Endothelial cell of umbilical vein (primary cell): ENCODE measurements at regions not wholly inside any gene's neighbourhood (a gene's known extent, or its start where the extent isn't known, plus 50 kb on each side); places are given as distances from the start of the nearest gene placed in this dataset.

ENCODE experiments used
- BruUV-seq: library from RNA; stranded (reverse); fragments of 400-500 nt; replicated peaks from 2 replicates; lab custom pipeline; 2021; lab: Mats Ljungman, UMichigan
- CTCF ChIA-PET: fragments of 300-600, 350-600 bp; sonication (Branson Sonifier 250); formaldehyde crosslinking; loops from one replicate; lab custom pipeline; 2021; ENCODE audit warnings: antibody characterized with exemption, inconsistent platforms; lab: Charles Lee
- POLR2A ChIA-PET: fragments of 300-600, 350-600 bp; sonication (Branson Sonifier 250); formaldehyde crosslinking; loops from one replicate; lab custom pipeline; 2021; ENCODE audit warnings: antibody characterized with exemption, inconsistent platforms; lab: Charles Lee
- DNase-seq: peaks from one replicate; pipeline ENCODE4 v3.0.0-alpha.2; 2011; ENCODE audit warnings: low read depth, low spot score
- FAIRE-seq: peaks from 2 replicates; lab custom pipeline; 2011; peaks lifted over from hg19 to GRCh38; lab: Jason Lieb, UNC
- H2AFZ ChIP-seq: 2 replicates; pipeline ENCODE4 v1.6.0; 2012; ENCODE audit warnings: low read depth, low read length, control low read depth, inconsistent platforms
- H3K27ac ChIP-seq: 2 replicates; pipeline ENCODE4 v1.5.1; 2011; ENCODE audit warnings: low read depth, mild to moderate bottlenecking, control low read depth, low read length, moderate library complexity; ENCODE audit not compliant: insufficient read depth
- H3K27me3 ChIP-seq, 2 experiments: 2 replicates each; pipeline versions ENCODE4 v1.6.0 to v1.6.1; 2011; ENCODE audit warnings: low read length in 2 of 2, mixed read lengths in 1 of 2; ENCODE audit not compliant: control insufficient read depth in 2 of 2, insufficient read depth in 2 of 2
- H3K36me3 ChIP-seq, 2 experiments: 2 replicates in 1 of 2; 3 replicates in 1 of 2; pipeline ENCODE4 v1.5.1; 2011; ENCODE audit warnings: low read length in 2 of 2, mild to moderate bottlenecking in 1 of 2, moderate library complexity in 1 of 2; ENCODE audit not compliant: control insufficient read depth in 2 of 2, insufficient read depth in 2 of 2; ENCODE audit errors: extremely low read depth in 1 of 2
- H3K4me1 ChIP-seq: 3 replicates; pipeline ENCODE4 v1.5.1; 2011; ENCODE audit warnings: mild to moderate bottlenecking, low read length; ENCODE audit not compliant: control insufficient read depth, insufficient read depth; ENCODE audit errors: extremely low read depth
- H3K4me2 ChIP-seq: 2 replicates; pipeline ENCODE4 v1.6.1; 2011; ENCODE audit warnings: low read length, control low read depth, mixed read lengths; ENCODE audit not compliant: insufficient read depth
- H3K4me3 ChIP-seq, 3 experiments: fragments of 200-600 bp in 1 of 3; sonication (generic), shearing (Covaris generic) in 1 of 3; replicated peaks in 1 of 3; 2 replicates each; pipeline ENCODE4 v1.5.1; 2011 to 2016; ENCODE audit warnings: control low read depth in 3 of 3, low read length in 3 of 3, mild to moderate bottlenecking in 2 of 3, inconsistent platforms in 1 of 3, low read depth in 1 of 3, moderate library complexity in 1 of 3; ENCODE audit not compliant: insufficient read depth in 1 of 3
- H3K79me2 ChIP-seq: 2 replicates; pipeline ENCODE4 v1.6.0; 2012; ENCODE audit warnings: low read length, inconsistent platforms; ENCODE audit not compliant: control insufficient read depth, insufficient read depth
- H3K9ac ChIP-seq: replicated peaks from 2 replicates; pipeline ENCODE3; 2011; ENCODE audit warnings: low read length, control low read depth; ENCODE audit not compliant: insufficient read depth; ENCODE audit errors: extremely low read depth
- H3K9me1 ChIP-seq: replicated peaks from 3 replicates; pipeline ENCODE4 v1.6.0; 2011; ENCODE audit warnings: mild to moderate bottlenecking, low read length; ENCODE audit not compliant: control insufficient read depth, insufficient read depth; ENCODE audit errors: extremely low read depth
- H3K9me3 ChIP-seq: replicated peaks from 2 replicates; pipeline ENCODE4 v1.5.1; 2012; ENCODE audit warnings: low read length, inconsistent platforms; ENCODE audit not compliant: control insufficient read depth, insufficient read depth
- H4K20me1 ChIP-seq: replicated peaks from 2 replicates; pipeline ENCODE3; 2011; ENCODE audit warnings: mild to moderate bottlenecking, low read length; ENCODE audit not compliant: control insufficient read depth, insufficient read depth; ENCODE audit errors: extremely low read depth
- CTCF ChIP-seq, 2 donors: IDR thresholded peaks; 1 replicate in 1 of 2; 2 replicates in 1 of 2; pipeline ENCODE4 v1.5.1; 2011; ENCODE audit warnings: low read length in 2 of 2, mild to moderate bottlenecking in 2 of 2, moderate library complexity in 2 of 2, control low read depth in 1 of 2, inconsistent platforms in 1 of 2, low read depth in 1 of 2; ENCODE audit not compliant: insufficient read depth in 1 of 2; ENCODE audit errors: extremely low read depth in 1 of 2
- EZH2 ChIP-seq: IDR thresholded peaks from 2 replicates; pipeline ENCODE4 v1.6.1; 2012; ENCODE audit warnings: borderline replicate concordance, low read depth, mild to moderate bottlenecking, moderate library complexity, low read length, inconsistent platforms; ENCODE audit not compliant: severe bottlenecking
- FOS ChIP-seq: IDR thresholded peaks from 2 replicates; pipeline ENCODE4 v1.6.1; 2011; ENCODE audit warnings: mild to moderate bottlenecking, low read length, moderate library complexity, borderline replicate concordance; ENCODE audit not compliant: insufficient read depth
- GATA2 ChIP-seq: IDR thresholded peaks from 2 replicates; pipeline ENCODE4 v1.7.0; 2011; ENCODE audit warnings: low read depth, mild to moderate bottlenecking, moderate library complexity, mixed read lengths, low read length; ENCODE audit not compliant: insufficient read length, insufficient read depth
- JUN ChIP-seq: IDR thresholded peaks from 2 replicates; pipeline ENCODE4 v1.6.1; 2011; ENCODE audit warnings: borderline replicate concordance, low read depth; ENCODE audit not compliant: insufficient read length, insufficient read depth
- MAX ChIP-seq: IDR thresholded peaks from 2 replicates; pipeline ENCODE4 v1.6.1; 2011; ENCODE audit not compliant: insufficient read depth, insufficient read length
- MYC ChIP-seq: IDR thresholded peaks from one replicate; pipeline ENCODE4 v1.6.1; 2011; ENCODE audit warnings: mild to moderate bottlenecking, low read depth, low read length
- POLR2A ChIP-seq: IDR thresholded peaks from 2 replicates; pipeline ENCODE4 v1.6.1; 2012; ENCODE audit warnings: low read depth, mild to moderate bottlenecking, control low read depth, low read length
- POLR2AphosphoS5 ChIP-seq: IDR thresholded peaks from 2 replicates; pipeline ENCODE4 v1.6.1; 2012; ENCODE audit warnings: low read depth, mild to moderate bottlenecking, control low read depth, low read length, moderate library complexity; ENCODE audit not compliant: insufficient read depth
- dilution Hi-C: fragments of 300-500 bp; cut with MboI; formaldehyde crosslinking; loops from one replicate; pipeline ENCODE4 v1.15.0; 2019; ENCODE audit warnings: low sequenced_read_pairs; ENCODE audit not compliant: extremely low pct_ligation_motif_present
- intact Hi-C: fragments of 100-400 bp; cut with micrococcal nuclease; formaldehyde crosslinking; loops from one replicate; pipeline ENCODE4 v1.10.0; 2022

GRCh38 chr12:91819132-91819447 lies 326.6 kb downstream of the BTG1 start:
- Histone ChIP-seq H3K27ac (no peak overlapping the region), H3K27me3 (no peaks in the 10 kb centered on the region), H2AFZ (no peak overlapping the region), H3K9me3 (no peaks in the 10 kb centered on the region), H3K9ac (no peak overlapping the region), H3K9me1 (no peaks in the 10 kb centered on the region), H3K4me1 (no peaks in the 10 kb centered on the region), H3K4me3 (no peak overlapping the region), H3K4me2 (no peak overlapping the region), H4K20me1 (no peaks in the 10 kb centered on the region), H3K36me3 (no peaks in the 10 kb centered on the region), H3K79me2 (no peaks in the 10 kb centered on the region)
- POLR2A ChIA-PET = no interaction called here
- no peak for TF ChIP-seq POLR2A
- TF ChIP-seq JUN = no peak
- no peak for TF ChIP-seq FOS
- TF ChIP-seq MAX = no peak
- TF ChIP-seq POLR2AphosphoS5 = no peak
- TF ChIP-seq MYC = no peak
- no peak for TF ChIP-seq GATA2
- TF ChIP-seq EZH2 = no peak
- no peak for TF ChIP-seq CTCF (IDR thresholded peaks at IDR 0.05; ENCODE audit: extremely low read depth in 1 of 2, insufficient read depth in 1 of 2, low read depth in 1 of 2, low read length in 2 of 2)
- no TSS peak for BruUV-seq
- dilution Hi-C loops = no loop called here
- no peak for DNase-seq
- FAIRE-seq = no peak
- intact Hi-C loops = no loop called here
- CTCF ChIA-PET = interaction anchor here (0.8 to 3.6 kb wide), 3 partner anchors 8 to 325 kb away, joined by 3 to 21 read pairs (median 3); no protein-coding TSS in a partner anchor
